Neuronal stem cell (in vitro differentiated cells): ENCODE measurements at regions not wholly inside any gene's neighbourhood (a gene's known extent, or its start where the extent isn't known, plus 50 kb on each side); places are given as distances from the start of the nearest gene placed in this dataset.

Experiments used
- DNase-seq: peaks from one replicate; pipeline ENCODE4 v3.0.0-alpha.2; 2013; ENCODE audit warnings: low spot score
- H2AFZ ChIP-seq: one replicate; pipeline ENCODE4 v1.6.1; 2013; ENCODE audit warnings: mild to moderate bottlenecking, low read length, inconsistent platforms
- H2AK5ac ChIP-seq: 2 replicates; pipeline ENCODE4 v1.6.1; 2013; ENCODE audit warnings: low read depth, mild to moderate bottlenecking, inconsistent platforms, low read length, moderate library complexity, mixed read lengths
- H2BK120ac ChIP-seq: 2 replicates; pipeline ENCODE4 v1.6.1; 2013; ENCODE audit warnings: low read depth, mild to moderate bottlenecking, inconsistent platforms, low read length, moderate library complexity, mixed read lengths
- H2BK12ac ChIP-seq: one replicate; pipeline ENCODE4 v1.6.1; 2013; ENCODE audit warnings: low read length, inconsistent platforms
- H2BK15ac ChIP-seq: 2 replicates; pipeline ENCODE4 v1.6.1; 2013; ENCODE audit warnings: mild to moderate bottlenecking, low read length, inconsistent platforms, mixed read lengths
- H2BK5ac ChIP-seq: one replicate; pipeline ENCODE4 v1.6.1; 2013; ENCODE audit warnings: inconsistent platforms, mild to moderate bottlenecking, low read length, moderate library complexity
- H3K14ac ChIP-seq: one replicate; pipeline ENCODE4 v1.6.1; 2013; ENCODE audit warnings: low read length, inconsistent platforms
- H3K18ac ChIP-seq: 2 replicates; pipeline ENCODE4 v1.6.1; 2013; ENCODE audit warnings: low read length, inconsistent platforms
- H3K23ac ChIP-seq: 2 replicates; pipeline ENCODE4 v1.6.1; 2013; ENCODE audit warnings: low read depth, mild to moderate bottlenecking, mixed read lengths, low read length, inconsistent platforms; ENCODE audit not compliant: poor library complexity
- H3K27ac ChIP-seq: replicated peaks from 3 replicates; pipeline ENCODE4 v1.5.1; 2013; ENCODE audit warnings: low read length, inconsistent platforms
- H3K27me3 ChIP-seq, 3 experiments: 2 replicates each; pipeline ENCODE4 v1.6.1; 2013; ENCODE audit warnings: low read length in 3 of 3, mild to moderate bottlenecking in 2 of 3, inconsistent platforms in 1 of 3, low read depth in 1 of 3, mixed read lengths in 1 of 3, moderate library complexity in 1 of 3; ENCODE audit not compliant: control insufficient read depth in 3 of 3, insufficient read depth in 3 of 3
- H3K36me3 ChIP-seq, 2 donors: replicated peaks in 1 of 2; 2 replicates each; pipeline ENCODE4 v1.6.1; 2013; ENCODE audit warnings: low read length in 2 of 2; ENCODE audit not compliant: control insufficient read depth in 2 of 2, insufficient read depth in 2 of 2
- H3K4ac ChIP-seq: 2 replicates; pipeline ENCODE4 v1.6.1; 2013; ENCODE audit warnings: inconsistent platforms, mild to moderate bottlenecking, low read length, moderate library complexity
- H3K4me1 ChIP-seq, 2 donors: 1 replicate in 1 of 2; 2 replicates in 1 of 2; pipeline ENCODE4 v1.6.1; 2013; ENCODE audit warnings: low read length in 2 of 2, low read depth in 1 of 2; ENCODE audit not compliant: control insufficient read depth in 2 of 2, insufficient read depth in 1 of 2
- H3K4me2 ChIP-seq: one replicate; pipeline ENCODE4 v1.6.1; 2013; ENCODE audit warnings: mild to moderate bottlenecking, low read length, inconsistent platforms; ENCODE audit not compliant: insufficient read depth, poor library complexity, severe bottlenecking
- H3K4me3 ChIP-seq, 2 donors: 2 replicates each; pipeline ENCODE4 v1.5.1; 2013; ENCODE audit warnings: low read length in 2 of 2, mild to moderate bottlenecking in 2 of 2, inconsistent platforms in 1 of 2, moderate library complexity in 1 of 2
- H3K79me1 ChIP-seq: one replicate; pipeline ENCODE4 v1.6.1; 2013; ENCODE audit warnings: low read depth, mild to moderate bottlenecking, inconsistent platforms, low read length, moderate library complexity
- H3K9ac ChIP-seq: one replicate; pipeline ENCODE4 v1.6.1; 2013; ENCODE audit warnings: mild to moderate bottlenecking, low read depth, low read length, inconsistent platforms; ENCODE audit not compliant: poor library complexity
- H3K9me3 ChIP-seq, 2 donors: replicated peaks in 1 of 2; 2 replicates each; pipeline versions ENCODE3 to v1.6.1; 2013; ENCODE audit warnings: low read length in 2 of 2, mild to moderate bottlenecking in 2 of 2, inconsistent platforms in 1 of 2, low read depth in 1 of 2, mixed read lengths in 1 of 2, moderate library complexity in 1 of 2; ENCODE audit not compliant: control insufficient read depth in 2 of 2, insufficient read depth in 1 of 2
- H4K8ac ChIP-seq: one replicate; pipeline ENCODE4 v1.6.1; 2013; ENCODE audit warnings: low read depth, mild to moderate bottlenecking, inconsistent platforms, low read length, moderate library complexity
- H4K91ac ChIP-seq: one replicate; pipeline ENCODE4 v1.6.1; 2013; ENCODE audit warnings: low read length, low read depth, mild to moderate bottlenecking, inconsistent platforms; ENCODE audit not compliant: poor library complexity
- WGBS, 2 donors: extraction: QIAGEN DNeasy Blood & Tissue Kit; methylation state at CpG; one replicate each; pipeline ENCODE4 v1.1.7; 2013; ENCODE audit warnings: missing lambda C conversion rate in 2 of 2, mixed read lengths in 1 of 2; ENCODE audit not compliant: insufficient read length in 2 of 2, insufficient replicate concordance in 1 of 2; ENCODE audit errors: extremely low coverage in 2 of 2; 5-methylcytosine and 5-hydroxymethylcytosine counted together

DNA sequence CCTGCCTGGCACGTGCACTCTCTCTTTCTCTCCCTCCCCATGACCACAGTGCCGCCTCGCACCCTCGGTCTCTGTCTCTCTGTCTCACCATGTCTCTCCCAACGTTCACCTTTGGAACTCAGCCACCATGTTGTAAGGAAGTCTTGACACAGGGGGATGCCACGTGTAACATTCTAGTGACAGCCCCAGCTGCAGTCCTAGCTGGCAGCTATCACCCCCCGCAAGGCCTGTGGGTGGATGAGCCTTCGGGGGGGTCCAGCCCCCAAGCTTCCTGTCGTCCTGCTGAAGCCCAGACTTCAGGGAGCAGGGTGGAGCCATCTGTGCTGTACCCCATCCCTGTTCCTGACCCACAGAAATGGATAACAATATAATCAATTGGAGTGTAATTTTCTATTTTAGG lies 118.5 kb downstream of the SOX1 start:
- DNase-seq: no peak
- H3K23ac ChIP-seq: peak overlapping the region; percentile 66
- H3K4ac ChIP-seq: no peak overlapping the region
- H3K9ac ChIP-seq: no peak overlapping the region
- no peak overlapping the region for H4K8ac ChIP-seq
- peaks cover 4 to 7% of the 10 kb centered on the region in 2 donors for H3K9me3 ChIP-seq
- peak overlapping the region; percentile 69 for H3K18ac ChIP-seq
- no peak overlapping the region for H3K4me2 ChIP-seq
- WGBS, 2 donors: no CpG with 5 or more reads among the region's 9 CpGs
- peak overlapping the region; percentile 76 for H2BK12ac ChIP-seq
- no peaks in the 10 kb centered on the region for H3K79me1 ChIP-seq
- H2BK120ac ChIP-seq: no peak overlapping the region
- H2BK15ac ChIP-seq: peak overlapping the region; percentile 50
- H2AK5ac ChIP-seq: peak overlapping the region; percentile 57
- no peak overlapping the region for H3K4me3 ChIP-seq
- no peak overlapping the region for H2AFZ ChIP-seq
- no peak overlapping the region for H4K91ac ChIP-seq
- no peak overlapping the region for H2BK5ac ChIP-seq
- H3K14ac ChIP-seq: no peak overlapping the region
- no peaks in the 10 kb centered on the region for H3K27me3 ChIP-seq
- H3K36me3 ChIP-seq: no peaks in the 10 kb centered on the region
- no peak overlapping the region for H3K27ac ChIP-seq
- H3K4me1 ChIP-seq: peaks cover 3 to 13% of the 10 kb centered on the region in 2 donors

DNA sequence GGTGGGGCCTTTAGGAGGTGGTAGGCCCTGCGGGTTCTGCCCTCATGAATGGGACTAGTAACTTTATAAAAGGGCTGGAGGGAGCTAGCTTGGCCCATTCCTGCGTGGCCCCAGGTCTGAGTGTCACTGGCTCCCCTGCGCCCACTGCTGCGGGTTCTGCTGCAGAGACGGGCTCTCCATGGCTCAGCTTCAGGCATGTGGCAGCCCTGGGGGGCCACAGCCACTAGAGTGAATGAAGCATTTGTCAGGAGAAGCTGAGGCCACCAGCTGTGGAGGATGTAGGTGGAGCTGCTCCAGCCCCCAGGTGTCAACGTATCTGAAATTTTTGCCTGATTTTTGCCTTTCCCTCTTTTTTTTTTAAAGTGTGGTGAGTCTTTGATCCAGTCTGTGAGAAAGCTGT lies 119.1 kb downstream of the SOX1 start:
- no peaks in the 10 kb centered on the region for H3K79me1 ChIP-seq

DNA sequence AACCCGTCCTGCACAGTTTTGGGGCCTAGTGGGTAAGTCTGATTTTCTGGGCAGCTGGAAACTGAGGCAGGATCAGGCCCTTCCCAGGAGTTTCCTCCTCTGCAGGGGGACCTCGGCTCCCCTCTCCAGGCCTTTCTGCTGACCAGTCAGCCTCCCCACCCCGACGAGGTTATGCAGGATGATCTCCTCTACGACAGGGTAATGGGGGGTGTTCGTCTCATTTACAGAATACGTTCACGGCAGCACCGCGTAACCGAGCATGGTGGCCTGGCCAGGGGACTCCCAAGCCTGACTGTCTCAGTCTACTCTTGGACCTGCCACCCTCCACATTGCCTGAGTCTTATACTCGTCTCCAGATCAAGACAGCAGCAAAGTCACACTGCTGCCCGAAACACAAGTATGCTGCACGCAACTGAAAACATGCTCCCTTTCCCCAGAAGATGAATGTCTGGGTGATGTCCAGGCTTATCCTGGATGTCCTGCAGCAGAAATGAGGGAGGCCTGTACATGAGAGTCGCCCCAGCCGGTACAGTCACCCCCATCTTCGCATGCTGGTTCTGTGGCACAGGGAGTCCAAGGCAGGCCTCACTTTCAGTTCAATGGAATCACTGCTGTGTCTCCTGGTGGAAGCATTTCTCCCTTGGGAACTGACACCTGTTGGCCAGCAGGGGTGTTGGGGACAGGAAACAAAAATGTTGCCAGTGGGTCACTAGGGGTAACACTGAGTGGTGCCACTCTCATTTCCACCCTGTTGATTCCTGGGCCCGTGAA lies 120.8 kb downstream of the SOX1 start:
- Histone ChIP-seq H3K36me3 (no peaks in the 10 kb centered on the region), H2BK120ac (no peak overlapping the region), H3K4me2 (no peak overlapping the region), H3K4me1 (no peaks in the 10 kb centered on the region), H2AK5ac (peak overlapping the region; percentile 28), H3K4me3 (peak overlapping the region in 1 of 2 donors; percentile 13), H3K23ac (no peak overlapping the region), H2BK15ac (no peak overlapping the region), H2BK5ac (no peak overlapping the region), H3K9me3 (peaks cover 8 to 27% of the 10 kb centered on the region in 2 donors), H3K27me3 (no peaks in the 10 kb centered on the region), H2AFZ (no peak overlapping the region), H4K8ac (no peak overlapping the region), H3K14ac (no peak overlapping the region), H3K18ac (peak overlapping the region; percentile 12), H3K79me1 (no peaks in the 10 kb centered on the region), H3K9ac (no peak overlapping the region), H3K27ac (no peak overlapping the region), H3K4ac (no peak overlapping the region), H4K91ac (no peak overlapping the region), H2BK12ac (no peak overlapping the region)
- DNase-seq: no peak
- WGBS, 2 donors: no CpG with 5 or more reads among the region's 18 CpGs

More for the DNA sequence above, 119.1 kb downstream of the SOX1 start:
- no peaks in the 10 kb centered on the region for H3K36me3 ChIP-seq
- no peaks in the 10 kb centered on the region for H3K27me3 ChIP-seq
- H4K8ac ChIP-seq: no peak overlapping the region
- no peak overlapping the region for H2AFZ ChIP-seq
- H2BK12ac ChIP-seq: peak overlapping the region; percentile 47
- no peak overlapping the region for H2BK5ac ChIP-seq
- H2BK15ac ChIP-seq: no peak overlapping the region
- no peak overlapping the region for H4K91ac ChIP-seq
- H3K27ac ChIP-seq: no peak overlapping the region
- no peak for DNase-seq
- H2AK5ac ChIP-seq: no peak overlapping the region
- H3K18ac ChIP-seq: peak overlapping the region; percentile 89
- H3K4me1 ChIP-seq: peaks cover 3 to 10% of the 10 kb centered on the region in 2 donors
- no CpG with 5 or more reads among the region's 6 CpGs for WGBS, 2 donors
- no peak overlapping the region for H3K4ac ChIP-seq
- H3K14ac ChIP-seq: peak overlapping the region; percentile 11
- H3K9me3 ChIP-seq: peaks cover 5 to 10% of the 10 kb centered on the region in 2 donors
- no peak overlapping the region for H3K4me2 ChIP-seq
- H2BK120ac ChIP-seq: no peak overlapping the region
- no peak overlapping the region for H3K23ac ChIP-seq
- no peak overlapping the region for H3K4me3 ChIP-seq
- no peak overlapping the region for H3K9ac ChIP-seq

DNA sequence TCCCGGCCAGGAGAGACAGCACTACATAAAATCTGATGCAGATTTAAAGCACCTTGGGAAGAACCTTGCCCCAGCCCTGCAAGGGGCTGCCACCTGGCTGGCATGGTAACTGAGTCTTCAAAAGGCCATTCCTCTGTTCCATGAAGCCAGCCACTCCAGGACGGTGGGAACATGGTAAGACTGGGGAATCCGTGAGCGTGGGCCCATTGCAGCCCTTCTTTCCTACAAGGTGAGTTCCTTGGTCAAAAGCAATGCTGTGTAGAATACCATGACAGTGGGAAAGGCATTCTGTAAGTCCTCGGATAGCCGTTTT lies 121.3 kb downstream of the SOX1 start:
- H3K79me1 ChIP-seq: no peaks in the 10 kb centered on the region
- H3K9ac ChIP-seq: no peak overlapping the region
- no peak for DNase-seq
- no peak overlapping the region for H3K14ac ChIP-seq
- no peak overlapping the region for H2AK5ac ChIP-seq
- no peak overlapping the region for H4K91ac ChIP-seq
- no peaks in the 10 kb centered on the region for H3K36me3 ChIP-seq
- no peaks in the 10 kb centered on the region for H3K4me1 ChIP-seq
- peaks cover 8 to 32% of the 10 kb centered on the region in 2 donors for H3K9me3 ChIP-seq
- H4K8ac ChIP-seq: no peak overlapping the region
- H2BK5ac ChIP-seq: no peak overlapping the region
- H2BK12ac ChIP-seq: no peak overlapping the region
- no peak overlapping the region for H3K4ac ChIP-seq
- no CpG with 5 or more reads among the region's 6 CpGs for WGBS, 2 donors
- no peak overlapping the region for H3K23ac ChIP-seq
- no peak overlapping the region for H3K27ac ChIP-seq
- no peak overlapping the region for H2BK120ac ChIP-seq
- H3K4me3 ChIP-seq: no peak overlapping the region
- no peak overlapping the region for H2AFZ ChIP-seq
- H3K18ac ChIP-seq: no peak overlapping the region
- H3K27me3 ChIP-seq: no peaks in the 10 kb centered on the region
- no peak overlapping the region for H2BK15ac ChIP-seq
- no peak overlapping the region for H3K4me2 ChIP-seq
